ENCODE measurements at regions not wholly inside any gene's neighbourhood (a gene's known extent, or its start where the extent isn't known, plus 50 kb on each side); places are given as distances from the start of the nearest gene placed in this dataset.

DNA sequence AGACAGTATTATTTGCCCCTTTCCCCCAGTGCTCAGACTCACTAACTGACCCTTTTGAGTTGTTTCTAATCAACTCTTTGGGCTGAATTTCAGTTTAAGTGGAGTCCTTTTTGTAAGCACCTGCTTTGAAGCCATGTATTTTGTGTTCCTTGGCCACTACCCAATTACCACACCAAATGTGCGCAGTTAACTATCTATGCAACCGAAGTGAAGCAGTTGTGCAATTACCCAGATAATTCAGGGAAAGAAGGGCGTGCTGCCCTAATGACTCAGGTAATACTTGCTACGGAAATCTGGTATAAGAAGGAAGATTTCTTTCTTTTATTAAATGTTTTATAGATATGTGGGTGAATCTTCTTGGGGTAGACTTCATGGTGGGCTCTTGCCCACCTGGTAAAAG, 371.9 kb upstream of the TBL1XR1 start:
- TF ChIP-seq EZH2 (IDR thresholded peaks at IDR 0.05; ENCODE audit: borderline replicate concordance, low read length), result no peak
- TF ChIP-seq, protein P1, sequence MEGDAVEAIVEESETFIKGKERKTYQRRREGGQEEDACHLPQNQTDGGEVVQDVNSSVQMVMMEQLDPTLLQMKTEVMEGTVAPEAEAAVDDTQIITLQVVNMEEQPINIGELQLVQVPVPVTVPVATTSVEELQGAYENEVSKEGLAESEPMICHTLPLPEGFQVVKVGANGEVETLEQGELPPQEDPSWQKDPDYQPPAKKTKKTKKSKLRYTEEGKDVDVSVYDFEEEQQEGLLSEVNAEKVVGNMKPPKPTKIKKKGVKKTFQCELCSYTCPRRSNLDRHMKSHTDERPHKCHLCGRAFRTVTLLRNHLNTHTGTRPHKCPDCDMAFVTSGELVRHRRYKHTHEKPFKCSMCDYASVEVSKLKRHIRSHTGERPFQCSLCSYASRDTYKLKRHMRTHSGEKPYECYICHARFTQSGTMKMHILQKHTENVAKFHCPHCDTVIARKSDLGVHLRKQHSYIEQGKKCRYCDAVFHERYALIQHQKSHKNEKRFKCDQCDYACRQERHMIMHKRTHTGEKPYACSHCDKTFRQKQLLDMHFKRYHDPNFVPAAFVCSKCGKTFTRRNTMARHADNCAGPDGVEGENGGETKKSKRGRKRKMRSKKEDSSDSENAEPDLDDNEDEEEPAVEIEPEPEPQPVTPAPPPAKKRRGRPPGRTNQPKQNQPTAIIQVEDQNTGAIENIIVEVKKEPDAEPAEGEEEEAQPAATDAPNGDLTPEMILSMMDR (conservative IDR thresholded peaks at IDR 0.05 in 1 of 2, IDR thresholded peaks at IDR 0.05 in 1 of 2; ENCODE audit: extremely low read depth in 1 of 2, insufficient read depth in 1 of 2, low read depth in 1 of 2, low read length in 2 of 2), result no peak

All from mammary epithelial cell (primary cell).